Esophagus muscularis mucosa (tissue), 3 donors: ENCODE measurements at regions not wholly inside any gene's neighbourhood (a gene's known extent, or its start where the extent isn't known, plus 50 kb on each side); places are given as distances from the start of the nearest gene placed in this dataset.

ENCODE experiments used
- CTCF ChIP-seq, 3 experiments: fragments of 200-600 bp in 2 of 3; fragments of 450-650 bp in 1 of 3; sonication (generic) in 2 of 3; IDR thresholded peaks; one replicate each; pipeline ENCODE4 v1.5.1; 2017 to 2019; ENCODE audit warnings: antibody characterized with exemption in 3 of 3, mild to moderate bottlenecking in 2 of 3, moderate library complexity in 1 of 3
- POLR2A ChIP-seq: fragments of 450-650 bp; IDR thresholded peaks from one replicate; pipeline ENCODE4 v1.6.1; 2017; ENCODE audit warnings: antibody characterized with exemption, moderate library complexity, mild to moderate bottlenecking, low read depth
- POLR2AphosphoS5 ChIP-seq, 2 donors: sonication (generic); formaldehyde crosslinking; IDR thresholded peaks; one replicate each; pipeline ENCODE4 v1.6.1; 2017; ENCODE audit warnings: antibody characterized with exemption in 2 of 2

DNA sequence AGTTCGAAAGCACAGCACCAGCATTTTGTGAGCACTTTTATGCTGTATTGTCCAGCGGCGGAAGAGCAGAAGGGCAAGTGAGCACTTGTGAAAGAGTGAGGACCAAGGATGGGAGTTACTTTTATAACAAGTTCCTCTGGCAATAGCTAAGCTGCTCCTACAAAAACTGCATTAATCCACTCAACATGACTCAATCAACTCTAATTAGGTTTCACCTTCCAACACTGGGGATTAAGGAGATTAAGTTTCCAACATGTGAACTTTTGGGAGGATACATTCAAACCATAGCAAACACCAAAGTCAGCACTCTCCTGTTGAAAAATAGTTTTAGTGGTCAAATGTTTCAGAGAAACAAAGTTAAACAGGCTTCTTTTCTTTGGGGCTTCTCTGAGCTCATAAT lies 844.5 kb downstream of the REEP3 start:
- TF ChIP-seq POLR2A (no peak), CTCF (IDR thresholded peaks at IDR 0.05) (no peak), POLR2AphosphoS5 (IDR thresholded peaks at IDR 0.05) (no peak)
